K562 (cell line): ENCODE measurements at regions not wholly inside any gene's neighbourhood (a gene's known extent, or its start where the extent isn't known, plus 50 kb on each side); places are given as distances from the start of the nearest gene placed in this dataset.

Source experiments
- ATAC-seq: fragments of 200-7000 bp; cut with Tn5 transposase; 3 replicates; pipeline ENCODE4 v1.9.1; 2020; ENCODE audit warnings: moderate library complexity
- BruUV-seq: library from RNA; stranded (reverse); fragments of 400-500 nt; replicated peaks from 2 replicates; lab custom pipeline; 2021; lab: Mats Ljungman, UMichigan
- CTCF ChIA-PET: fragments of 300-600 bp; formaldehyde crosslinking; extraction: SDS; loops from one replicate; lab custom pipeline; 2021; ENCODE audit warnings: low intra/inter-chr PET ratio; lab: Yijun Ruan, JAX
- POLR2A ChIA-PET: fragments of 300-600, 350-650 bp; sonication (Branson Sonifier 250); formaldehyde crosslinking; extraction: SDS; loops from one replicate; lab custom pipeline; 2021; ENCODE audit warnings: antibody characterized with exemption, inconsistent platforms; lab: Yijun Ruan, JAX
- DNase-seq, 4 experiments: peaks; one replicate each; pipeline versions ENCODE4 v3.0.0 to v3.0.0-alpha.2; 2011 to 2018; ENCODE audit warnings: low spot score in 3 of 4, mixed read lengths in 3 of 4; ENCODE audit errors: extremely low read depth in 1 of 4
- FAIRE-seq: peaks from 2 replicates; lab custom pipeline; 2011; peaks lifted over from hg19 to GRCh38; lab: Jason Lieb, UNC
- H2AFZ ChIP-seq: 2 replicates; pipeline ENCODE4 v1.6.0; 2011; ENCODE audit warnings: low read depth, low read length, control low read depth, inconsistent platforms
- H3K27ac ChIP-seq: fragments of 200-600 bp; 3 replicates; pipeline ENCODE4 v1.8.0; 2011; ENCODE audit warnings: low read depth, mild to moderate bottlenecking, control low read depth, inconsistent platforms, low read length, moderate library complexity, mixed read lengths; ENCODE audit errors: extremely low read depth
- H3K27me3 ChIP-seq, 2 experiments: fragments of 300-600 bp in 1 of 2; 2 replicates in 1 of 2; 3 replicates in 1 of 2; pipeline versions ENCODE4 v1.6.0 to v1.8.0; 2011; ENCODE audit warnings: inconsistent platforms in 2 of 2, low read length in 2 of 2, mild to moderate bottlenecking in 1 of 2, mixed read lengths in 1 of 2, moderate library complexity in 1 of 2; ENCODE audit not compliant: control insufficient read depth in 2 of 2, insufficient read depth in 2 of 2
- H3K36me3 ChIP-seq: fragments of 300-600 bp; 3 replicates; pipeline ENCODE4 v1.8.0; 2011; ENCODE audit warnings: mild to moderate bottlenecking, low read length, inconsistent platforms; ENCODE audit not compliant: control insufficient read depth, insufficient read depth
- H3K4me1 ChIP-seq, 2 experiments: fragments of 200-600 bp in 1 of 2; replicated peaks in 1 of 2; 2 replicates in 1 of 2; 3 replicates in 1 of 2; pipeline versions ENCODE4 v1.5.1 to v1.8.0; 2011; ENCODE audit warnings: inconsistent platforms in 2 of 2, low read length in 2 of 2, mild to moderate bottlenecking in 1 of 2, mixed read lengths in 1 of 2, moderate library complexity in 1 of 2; ENCODE audit not compliant: control insufficient read depth in 2 of 2, insufficient read depth in 2 of 2
- H3K4me2 ChIP-seq: 2 replicates; pipeline ENCODE4 v1.6.1; 2011; ENCODE audit warnings: low read length, control low read depth, inconsistent platforms, mixed read lengths; ENCODE audit not compliant: insufficient read depth
- H3K4me3 ChIP-seq: fragments of 200-600 bp; sonication (generic), shearing (Covaris generic); 2 replicates; pipeline ENCODE4 v1.5.1; 2016; ENCODE audit warnings: control low read depth, inconsistent platforms
- H3K79me2 ChIP-seq: fragments of 200-600 bp; 3 replicates; pipeline ENCODE4 v1.8.0; 2011; ENCODE audit warnings: low read length, inconsistent platforms; ENCODE audit not compliant: control insufficient read depth, insufficient read depth
- H3K9ac ChIP-seq, 2 experiments: 2 replicates each; pipeline versions ENCODE4 v1.6.0 to v1.6.1; 2011; ENCODE audit warnings: low read depth in 2 of 2, low read length in 2 of 2, control low read depth in 1 of 2, inconsistent platforms in 1 of 2, mild to moderate bottlenecking in 1 of 2, mixed read lengths in 1 of 2; ENCODE audit not compliant: insufficient read depth in 1 of 2
- H3K9me1 ChIP-seq: one replicate; pipeline ENCODE4 v1.6.0; 2011; ENCODE audit warnings: inconsistent platforms, mild to moderate bottlenecking, low read length, moderate library complexity; ENCODE audit not compliant: control insufficient read depth, insufficient read depth
- H3K9me3 ChIP-seq: replicated peaks from 2 replicates; pipeline ENCODE4 v1.5.1; 2011; ENCODE audit warnings: low read depth, low read length, inconsistent platforms; ENCODE audit not compliant: control insufficient read depth, insufficient read depth
- H4K20me1 ChIP-seq: replicated peaks from 2 replicates; pipeline ENCODE4 v1.6.1; 2011; ENCODE audit warnings: low read length, inconsistent platforms, mixed read lengths; ENCODE audit not compliant: control insufficient read depth, insufficient read depth
- ARID2 ChIP-seq: fragments of 450-650 bp; IDR thresholded peaks from 2 replicates; pipeline ENCODE4 v1.6.1; 2017; ENCODE audit warnings: antibody characterized with exemption, mild to moderate bottlenecking
- ATF6 ChIP-seq: sonication (generic); formaldehyde crosslinking; IDR thresholded peaks from 2 replicates; pipeline ENCODE4 v1.4.0; 2020; ENCODE audit warnings: mild to moderate bottlenecking, missing genetic modification reagents
- NCOA6 ChIP-seq: fragments of 450-650 bp; IDR thresholded peaks from 2 replicates; pipeline ENCODE4 v1.6.1; 2017; ENCODE audit warnings: mild to moderate bottlenecking
- SAP30 ChIP-seq: fragments of 200-600 bp; sonication (generic); IDR thresholded peaks from 2 replicates; pipeline ENCODE4 v1.6.1; 2012; ENCODE audit warnings: borderline replicate concordance, low read depth, mild to moderate bottlenecking, moderate library complexity, low read length, control low read depth, inconsistent platforms; ENCODE audit not compliant: insufficient read depth, poor library complexity, severe bottlenecking
- SRSF3 ChIP-seq: fragments of 200-400 bp; formaldehyde crosslinking; IDR thresholded peaks from 2 replicates; pipeline ENCODE4 v1.6.1; 2016; ENCODE audit warnings: mild to moderate bottlenecking, low read length, moderate library complexity; ENCODE audit not compliant: insufficient read depth
- WGBS: fragments of 100-300 bp; shearing (Covaris generic); methylation state at CpG from one replicate; pipeline ENCODE4 v1.1.6; 2016; ENCODE audit warnings: low coverage, mixed read lengths; ENCODE audit not compliant: insufficient coverage; ENCODE audit errors: missing lambda C conversion rate; 5-methylcytosine and 5-hydroxymethylcytosine counted together
- in situ Hi-C: fragments of 300-500 bp; cut with MboI; formaldehyde crosslinking; loops from 4 replicates; pipeline ENCODE4 v1.15.0; 2018; ENCODE audit warnings: inconsistent platforms, mixed read lengths
- intact Hi-C: fragments of 100-400 bp; cut with micrococcal nuclease; formaldehyde crosslinking; loops from 2 replicates; pipeline ENCODE4 v1.14.2; 2022

GRCh38 chr4:126223784-126224407 is 909.1 kb downstream of the FAT4 start (continued):
- no peak for TF ChIP-seq SRSF3

GRCh38 chr4:126227428-126227827 is 912.7 kb downstream of the FAT4 start:
- in situ Hi-C loops = no loop called here
- ATAC-seq = no peak
- no TSS peak for BruUV-seq

More at GRCh38 chr4:126227428-126227827, 912.7 kb downstream of the FAT4 start:
- intact Hi-C loops = no loop called here
- Histone ChIP-seq H3K4me3 (no peak overlapping the region), H3K9me1 (no peaks in the 10 kb centered on the region), H3K27ac (no peak overlapping the region), H2AFZ (no peak overlapping the region), H3K27me3 (no peaks in the 10 kb centered on the region), H3K4me2 (no peak overlapping the region), H3K36me3 (no peaks in the 10 kb centered on the region), H3K4me1 (no peaks in the 10 kb centered on the region), H3K9me3 (no peaks in the 10 kb centered on the region), H4K20me1 (no peaks in the 10 kb centered on the region), H3K9ac (no peak overlapping the region), H3K79me2 (no peaks in the 10 kb centered on the region)
- no peak for DNase-seq
- CTCF ChIA-PET = no interaction called here
- POLR2A ChIA-PET = no interaction called here
- 3% methylated on average over 4 of the region's 4 CpGs for whole genome bisulfite sequencing
- TF ChIP-seq ATF6 (CRISPR knock-in tag) = no peak
- TF ChIP-seq SAP30 = no peak
- TF ChIP-seq ARID2 = no peak
- TF ChIP-seq NCOA6 = no peak
- FAIRE-seq = no peak
